Lower lobe of right lung (tissue), 2 donors: ENCODE measurements at regions not wholly inside any gene's neighbourhood (a gene's known extent, or its start where the extent isn't known, plus 50 kb on each side); places are given as distances from the start of the nearest gene placed in this dataset.

Experiments used
- ATAC-seq, 2 donors: fragments of 200-7000 bp; cut with Tn5 transposase; one replicate each; pipeline ENCODE4 v1.9.1; 2020 to 2022; ENCODE audit warnings: mild to moderate bottlenecking in 2 of 2, moderate library complexity in 2 of 2
- DNase-seq: peaks from one replicate; pipeline ENCODE4 v3.0.0-alpha.2; 2020
- H3K27ac ChIP-seq: fragments of 200-600 bp; one replicate; pipeline ENCODE4 v1.8.0; 2022
- H3K27me3 ChIP-seq: fragments of 200-600 bp; one replicate; pipeline ENCODE4 v1.8.0; 2022; ENCODE audit warnings: low read depth
- H3K36me3 ChIP-seq: fragments of 200-600 bp; one replicate; pipeline ENCODE4 v1.8.0; 2022; ENCODE audit warnings: mild to moderate bottlenecking
- H3K4me1 ChIP-seq: fragments of 200-600 bp; one replicate; pipeline ENCODE4 v1.8.0; 2022
- H3K4me3 ChIP-seq: fragments of 200-600 bp; one replicate; pipeline ENCODE4 v1.8.0; 2022; ENCODE audit warnings: mild to moderate bottlenecking
- H3K9me3 ChIP-seq: fragments of 200-600 bp; one replicate; pipeline ENCODE4 v1.8.0; 2022
- intact Hi-C: fragments of 100-400 bp; cut with DNase I; formaldehyde crosslinking; loops from one replicate; pipeline ENCODE4 v1.11.0; 2022
- TF ChIP-seq, protein P1 (sequence below): fragments of 200-600 bp; IDR thresholded peaks from one replicate; pipeline ENCODE4 v1.8.0; 2022; ENCODE audit warnings: antibody characterized with exemption, mild to moderate bottlenecking
- donor health status: DM: no; HTN: yes; CAD: no; lungs with severe emphysema.

DNA sequence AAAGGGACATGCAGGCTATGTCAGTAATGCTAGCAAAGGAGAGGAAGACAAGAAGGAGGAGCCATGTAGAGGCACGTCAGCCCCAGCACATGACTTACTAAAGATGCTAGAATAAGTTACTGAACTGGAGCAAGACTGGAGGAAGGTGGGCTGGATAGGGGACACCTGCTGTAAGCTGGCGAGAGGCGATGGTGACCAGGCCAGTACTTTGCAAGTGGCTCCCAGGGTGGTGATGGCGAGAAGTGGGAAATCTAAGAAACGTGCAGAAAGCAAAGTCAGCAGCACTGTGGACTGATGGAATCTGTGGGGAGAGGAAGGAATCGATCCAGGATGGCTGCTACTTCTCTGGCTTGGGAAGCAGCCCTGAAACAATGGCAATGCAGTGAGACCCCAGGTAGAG lies 617.1 kb upstream of the ADAMTS16 start:
- Histone ChIP-seq H3K4me3 (no peak overlapping the region), H3K9me3 (no peaks in the 10 kb centered on the region), H3K36me3 (no peaks in the 10 kb centered on the region), H3K4me1 (no peaks in the 10 kb centered on the region), H3K27me3 (no peaks in the 10 kb centered on the region), H3K27ac (no peak overlapping the region)
- intact Hi-C loops = no loop called here
- ATAC-seq = no peak
- TF ChIP-seq, protein P1, sequence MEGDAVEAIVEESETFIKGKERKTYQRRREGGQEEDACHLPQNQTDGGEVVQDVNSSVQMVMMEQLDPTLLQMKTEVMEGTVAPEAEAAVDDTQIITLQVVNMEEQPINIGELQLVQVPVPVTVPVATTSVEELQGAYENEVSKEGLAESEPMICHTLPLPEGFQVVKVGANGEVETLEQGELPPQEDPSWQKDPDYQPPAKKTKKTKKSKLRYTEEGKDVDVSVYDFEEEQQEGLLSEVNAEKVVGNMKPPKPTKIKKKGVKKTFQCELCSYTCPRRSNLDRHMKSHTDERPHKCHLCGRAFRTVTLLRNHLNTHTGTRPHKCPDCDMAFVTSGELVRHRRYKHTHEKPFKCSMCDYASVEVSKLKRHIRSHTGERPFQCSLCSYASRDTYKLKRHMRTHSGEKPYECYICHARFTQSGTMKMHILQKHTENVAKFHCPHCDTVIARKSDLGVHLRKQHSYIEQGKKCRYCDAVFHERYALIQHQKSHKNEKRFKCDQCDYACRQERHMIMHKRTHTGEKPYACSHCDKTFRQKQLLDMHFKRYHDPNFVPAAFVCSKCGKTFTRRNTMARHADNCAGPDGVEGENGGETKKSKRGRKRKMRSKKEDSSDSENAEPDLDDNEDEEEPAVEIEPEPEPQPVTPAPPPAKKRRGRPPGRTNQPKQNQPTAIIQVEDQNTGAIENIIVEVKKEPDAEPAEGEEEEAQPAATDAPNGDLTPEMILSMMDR = no peak
- DNase-seq = no peak

GRCh38 chr5:4531756-4532704 lies 608.1 kb upstream of the ADAMTS16 start:
- no peaks in the 10 kb centered on the region for H3K4me1 ChIP-seq
- no peak overlapping the region for H3K4me3 ChIP-seq
- H3K27me3 ChIP-seq = no peaks in the 10 kb centered on the region
- ATAC-seq (no peak), DNase-seq (no peak)
- intact Hi-C loops = no loop called here
- H3K27ac ChIP-seq = no peak overlapping the region
- TF ChIP-seq, protein P1 = no peak
- H3K36me3 ChIP-seq = no peaks in the 10 kb centered on the region
- no peaks in the 10 kb centered on the region for H3K9me3 ChIP-seq

- H3K4me1 ChIP-seq = no peaks in the 10 kb centered on the region
- ATAC-seq = no peak
- H3K9me3 ChIP-seq = no peaks in the 10 kb centered on the region
- H3K4me3 ChIP-seq = no peak overlapping the region
- DNase-seq = no peak
- intact Hi-C loops = no loop called here
- TF ChIP-seq, protein P1 = no peak
- no peak overlapping the region for H3K27ac ChIP-seq
- no peaks in the 10 kb centered on the region for H3K27me3 ChIP-seq
- no peaks in the 10 kb centered on the region for H3K36me3 ChIP-seq
Measured at GRCh38 chr5:4532705-4533080, 607.4 kb upstream of the ADAMTS16 start.

GRCh38 chr5:4533457-4534105 lies 606.5 kb upstream of the ADAMTS16 start:
- DNase-seq (no peak), ATAC-seq (no peak)
- no peak overlapping the region for H3K4me3 ChIP-seq

DNA sequence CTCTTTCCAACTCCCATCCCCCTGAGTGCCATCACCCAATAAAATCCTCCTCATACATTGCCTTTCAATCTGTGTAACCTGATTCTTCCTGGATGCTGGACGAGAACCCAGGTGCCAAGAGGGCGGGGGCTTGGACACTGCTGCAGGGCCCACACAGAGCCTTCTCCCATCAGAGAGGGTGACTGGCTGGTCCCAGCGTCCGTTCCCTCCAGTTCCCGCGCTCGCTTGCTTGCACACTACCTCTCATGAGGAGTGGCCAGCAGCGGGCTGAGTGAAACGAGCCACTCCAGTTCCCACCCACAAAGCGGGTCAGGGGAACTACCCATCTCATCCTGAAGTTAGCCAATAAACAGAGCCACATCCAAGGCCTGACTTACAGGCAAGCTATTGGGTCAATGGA lies 602.6 kb upstream of the ADAMTS16 start:
- Histone ChIP-seq H3K27me3 (no peaks in the 10 kb centered on the region), H3K36me3 (no peaks in the 10 kb centered on the region), H3K4me3 (no peak overlapping the region), H3K4me1 (no peaks in the 10 kb centered on the region), H3K9me3 (no peaks in the 10 kb centered on the region), H3K27ac (no peak overlapping the region)
- intact Hi-C loops = no loop called here
- TF ChIP-seq, protein P1 = no peak
- DNase-seq = no peak
- ATAC-seq = no peak

More at GRCh38 chr5:4533457-4534105, 606.5 kb upstream of the ADAMTS16 start:
- H3K36me3 ChIP-seq = no peaks in the 10 kb centered on the region
- no peaks in the 10 kb centered on the region for H3K27me3 ChIP-seq
- no peaks in the 10 kb centered on the region for H3K9me3 ChIP-seq
- H3K27ac ChIP-seq = no peak overlapping the region
- intact Hi-C loops = no loop called here
- TF ChIP-seq, protein P1 = no peak
- H3K4me1 ChIP-seq = no peaks in the 10 kb centered on the region
